Putamen (tissue), 1 donor: ENCODE measurements at regions not wholly inside any gene's neighbourhood (a gene's known extent, or its start where the extent isn't known, plus 50 kb on each side); places are given as distances from the start of the nearest gene placed in this dataset.
"Not testable (repeated sequence)": the region's sequence is repeated elsewhere in the genome, so short reads cannot be mapped to it uniquely, and the experiment has no call there.

Source experiments
- DNase-seq: peaks from one replicate; pipeline ENCODE4 v3.0.0-alpha.2; 2016; ENCODE audit warnings: low spot score

- no peak for DNase-seq
These were observed 53.7 kb upstream of the SMIM15 start for GRCh38 chr5:61215996-61216395.

GRCh38 chr5:61216741-61217140 is 54.5 kb upstream of the SMIM15 start:
- DNase-seq, result no peak

GRCh38 chr5:61217214-61217613 is 54.9 kb upstream of the SMIM15 start:
- DNase-seq, result no peak

- no peak for DNase-seq
These were observed 66.0 kb upstream of the SMIM15 start for GRCh38 chr5:61228229-61228628.

GRCh38 chr5:61228691-61229280 is 66.5 kb upstream of the SMIM15 start:
- no peak for DNase-seq

GRCh38 chr5:61229416-61229815 is 67.1 kb upstream of the SMIM15 start:
- DNase-seq, result no peak

- no peak for DNase-seq
These were observed 68.2 kb upstream of the SMIM15 start for GRCh38 chr5:61230492-61230891.

GRCh38 chr5:61231813-61232212 is 69.5 kb upstream of the SMIM15 start:
- DNase-seq, result no peak

- no peak for DNase-seq
These were observed 70.3 kb upstream of the SMIM15 start for GRCh38 chr5:61232490-61233050.

- DNase-seq, result no peak
These were observed 71.8 kb upstream of the SMIM15 start for GRCh38 chr5:61234019-61234418.

- DNase-seq, result not testable (repeated sequence)
These were observed 74.4 kb upstream of the SMIM15 start for GRCh38 chr5:61236715-61237114.

- DNase-seq, result no peak
These were observed 83.2 kb upstream of the SMIM15 start for GRCh38 chr5:61245486-61245885.

GRCh38 chr5:61245936-61246335 is 83.7 kb upstream of the SMIM15 start:
- peak; percentile 50 for DNase-seq

- no peak for DNase-seq
These were observed 84.6 kb upstream of the SMIM15 start for GRCh38 chr5:61246768-61247307.

GRCh38 chr5:61251874-61252642 is 80.0 kb upstream of the ZSWIM6 start:
- DNase-seq, result no peak

- DNase-seq, result no peak
These were observed 79.5 kb upstream of the ZSWIM6 start for GRCh38 chr5:61252643-61252925.

GRCh38 chr5:61253547-61253946 is 78.5 kb upstream of the ZSWIM6 start:
- no peak for DNase-seq

GRCh38 chr5:61254969-61255555 is 77.0 kb upstream of the ZSWIM6 start:
- no peak for DNase-seq

- no peak for DNase-seq
These were observed 75.6 kb upstream of the ZSWIM6 start for GRCh38 chr5:61256474-61256873.

GRCh38 chr5:61257421-61257820 is 74.6 kb upstream of the ZSWIM6 start:
- no peak for DNase-seq

- DNase-seq, result no peak
These were observed 70.9 kb upstream of the ZSWIM6 start for GRCh38 chr5:61261136-61261535.

GRCh38 chr5:61262080-61262479 is 70.0 kb upstream of the ZSWIM6 start:
- DNase-seq, result no peak

- no peak for DNase-seq
These were observed 69.0 kb upstream of the ZSWIM6 start for GRCh38 chr5:61263072-61263471.
